HG02943 (cell line): ENCODE measurements at regions not wholly inside any gene's neighbourhood (a gene's known extent, or its start where the extent isn't known, plus 50 kb on each side); places are given as distances from the start of the nearest gene placed in this dataset.
"Not testable (repeated sequence)": the region's sequence is repeated elsewhere in the genome, so short reads cannot be mapped to it uniquely, and the experiment has no call there.

Experiments used
- ATAC-seq: cut with Tn5 transposase; IDR thresholded peaks from one replicate; pipeline ENCODE4 v1.9.1; 2021; ENCODE audit warnings: mild to moderate bottlenecking, low read depth, moderate library complexity; ENCODE audit not compliant: unreplicated experiment

DNA sequence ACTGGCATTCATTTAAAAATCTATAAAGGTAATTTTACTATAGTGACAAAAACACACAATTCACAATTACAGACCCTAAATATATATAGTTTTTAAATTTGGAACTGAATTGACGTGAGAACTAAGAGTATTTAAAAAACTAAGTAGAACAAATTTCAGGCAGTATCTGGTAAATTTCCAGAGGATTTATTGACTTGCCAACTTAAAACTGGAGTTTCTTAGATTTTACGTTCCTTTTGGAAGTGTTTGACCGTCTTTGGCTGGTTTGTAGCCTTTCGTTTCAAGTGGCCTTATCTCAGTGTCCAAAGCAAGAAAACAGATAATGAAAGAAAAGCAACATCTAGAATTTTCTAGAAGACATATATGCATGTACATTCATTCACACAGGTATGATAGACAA is 234.4 kb upstream of the VLDLR start:
- no peak for ATAC-seq

DNA sequence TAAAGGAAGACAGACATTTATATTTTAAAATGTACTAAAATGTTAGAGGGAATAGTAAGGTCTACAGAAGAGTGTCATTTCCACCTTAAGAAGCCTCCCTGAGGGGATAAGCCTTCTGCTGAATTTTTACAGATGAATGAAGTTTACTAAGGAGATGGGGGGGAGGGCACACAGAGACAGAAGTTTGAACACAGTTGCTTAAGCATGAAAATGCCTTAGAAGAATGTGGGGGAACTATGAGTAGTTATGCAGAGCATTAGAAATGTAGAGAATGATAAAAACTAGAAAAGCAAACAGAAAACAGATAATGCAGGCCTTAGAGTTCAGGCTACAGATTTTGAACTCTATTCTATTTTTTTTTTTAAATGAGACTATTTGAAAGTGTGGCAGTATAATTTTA is 232.2 kb upstream of the VLDLR start:
- ATAC-seq, result no peak

DNA sequence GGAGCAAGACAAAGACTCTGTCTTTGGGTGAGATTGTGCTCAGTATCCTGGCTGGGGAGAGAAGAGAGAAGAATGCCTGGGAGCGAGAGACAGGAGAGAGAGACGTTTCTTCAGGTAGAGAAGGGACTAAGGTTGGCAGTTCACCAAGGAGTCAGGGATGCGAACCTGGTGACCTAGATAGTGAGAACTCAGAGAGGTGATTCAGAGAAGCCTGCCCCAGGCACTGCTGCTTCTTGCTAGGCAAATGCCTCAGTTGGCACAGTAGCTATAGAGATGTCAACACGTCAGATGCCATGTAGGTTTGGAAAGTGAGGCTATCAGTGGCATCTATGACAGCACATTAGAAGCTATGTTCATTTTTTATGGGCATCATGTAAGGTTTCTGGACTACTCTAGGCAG is 231.6 kb upstream of the VLDLR start:
- no peak for ATAC-seq

DNA sequence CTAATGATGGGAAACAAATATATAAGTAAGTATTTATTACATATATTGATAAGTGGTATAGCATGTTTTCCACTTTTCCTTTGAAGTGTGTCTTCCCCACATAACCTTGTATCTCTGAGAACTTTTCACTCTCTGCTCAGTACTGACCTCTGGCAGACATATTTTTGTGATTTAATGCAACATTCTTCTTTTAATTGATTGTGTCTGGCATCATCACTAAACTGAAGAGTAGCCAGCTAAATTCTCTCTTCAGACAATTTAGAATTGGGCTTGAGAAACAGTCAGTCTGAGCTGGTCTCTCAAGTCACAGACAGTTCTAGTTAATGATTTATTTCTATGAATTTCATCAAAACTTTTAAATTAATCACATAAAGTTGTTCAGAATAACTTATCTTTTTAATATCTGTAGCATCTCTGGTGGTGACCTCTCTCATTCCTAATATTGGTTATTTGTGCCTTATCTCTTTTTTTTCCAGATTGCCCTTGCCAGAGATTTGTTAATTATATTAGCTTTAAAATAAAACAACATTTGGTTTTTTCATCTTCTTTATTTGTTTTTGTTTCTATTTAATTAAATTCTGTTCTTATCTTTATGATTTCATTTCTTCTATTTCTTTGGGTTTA is 230.0 kb upstream of the VLDLR start:
- ATAC-seq, result not testable (repeated sequence)

DNA sequence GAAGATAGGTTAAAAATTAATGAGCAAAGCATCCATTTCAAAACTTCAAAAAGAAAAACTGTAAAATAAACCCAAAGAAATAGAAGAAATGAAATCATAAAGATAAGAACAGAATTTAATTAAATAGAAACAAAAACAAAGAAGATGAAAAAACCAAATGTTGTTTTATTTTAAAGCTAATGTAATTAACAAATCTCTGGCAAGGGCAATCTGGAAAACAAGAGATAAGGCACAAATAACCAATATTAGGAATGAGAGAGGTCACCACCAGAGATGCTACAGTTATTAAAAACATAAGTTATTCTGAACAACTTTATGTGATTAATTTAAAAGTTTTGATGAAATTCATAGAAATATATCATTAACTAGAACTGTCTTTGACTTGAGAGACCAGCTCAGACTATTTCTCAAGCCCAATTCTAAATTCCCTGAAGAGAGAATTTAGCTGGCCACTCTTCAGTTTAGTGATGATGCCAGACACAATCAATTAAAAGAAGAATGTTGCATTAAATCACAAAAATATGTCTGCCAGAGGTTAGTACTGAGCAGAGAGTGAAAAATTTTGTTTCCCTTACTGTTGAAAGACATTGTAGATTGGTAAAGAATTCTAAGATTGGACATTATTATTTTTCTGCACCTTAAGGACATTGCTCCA is 227.4 kb upstream of the VLDLR start:
- ATAC-seq, result not testable (repeated sequence)

DNA sequence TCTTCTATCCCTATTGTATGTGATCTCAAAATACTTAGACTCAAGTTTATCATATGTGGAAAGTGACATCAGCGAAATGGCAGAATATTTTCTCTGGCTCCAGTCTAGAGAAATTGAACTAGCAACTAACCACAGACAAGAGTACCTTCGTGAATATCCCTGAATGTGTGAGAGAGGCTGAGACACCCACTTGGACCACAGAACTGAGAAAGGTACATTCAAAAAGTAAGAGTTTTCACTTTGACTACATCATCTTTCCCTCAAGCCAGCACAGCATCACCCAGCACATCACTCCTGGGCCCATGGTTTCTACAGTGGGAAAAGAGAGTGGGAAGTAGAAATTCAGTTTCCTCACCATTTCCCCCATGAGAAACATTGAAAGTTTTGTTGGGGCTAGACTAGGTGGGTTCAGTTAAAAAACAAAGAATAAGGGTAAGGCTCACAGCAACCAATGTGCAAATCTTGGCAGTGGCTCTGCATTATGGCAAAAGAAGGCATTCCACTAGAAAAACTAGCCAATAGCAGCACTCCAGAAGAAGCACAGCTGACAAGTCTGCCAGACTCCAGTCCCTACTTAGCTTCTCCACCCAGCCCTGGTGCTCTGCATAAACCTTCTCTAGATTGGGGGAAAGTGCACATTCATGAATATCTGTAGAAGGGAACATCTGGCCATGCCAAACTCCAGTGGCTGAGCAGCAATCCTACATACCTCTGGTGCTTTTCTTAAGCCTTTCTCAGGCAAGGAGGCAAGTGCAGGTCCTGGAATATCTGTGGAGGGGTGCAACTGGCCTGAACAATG is 225.6 kb upstream of the VLDLR start:
- ATAC-seq, result no peak

DNA sequence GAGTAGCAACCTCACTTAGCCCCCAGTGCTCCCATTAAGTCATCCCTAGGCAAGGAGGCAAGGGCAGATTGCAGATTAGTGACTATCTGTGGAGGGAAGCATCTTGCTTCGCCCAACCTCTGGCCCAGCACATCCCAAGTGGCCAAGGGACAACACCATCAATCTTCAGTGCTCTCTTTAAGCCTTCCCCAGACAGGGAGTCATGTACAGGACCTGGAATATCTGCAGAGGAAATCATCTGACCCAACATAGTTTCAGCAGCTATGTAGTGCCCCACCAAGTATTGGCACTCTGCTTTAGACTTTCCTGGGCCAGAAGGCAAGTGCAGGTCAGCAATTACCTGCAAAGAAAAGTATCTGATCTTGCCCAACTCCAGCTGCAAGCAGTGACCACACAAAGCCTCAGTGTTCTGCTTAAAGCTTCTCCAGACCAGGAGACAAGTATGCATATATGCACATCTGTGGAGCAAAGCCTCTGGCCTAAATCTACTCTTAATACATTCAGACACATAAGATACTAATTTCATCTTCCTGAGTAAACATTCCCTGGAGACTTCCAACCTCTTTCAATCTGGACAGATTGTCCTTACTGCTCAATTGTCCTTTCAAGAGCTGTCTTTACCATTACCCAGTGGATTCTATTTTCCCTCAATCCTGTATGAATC is 224.8 kb upstream of the VLDLR start:
- ATAC-seq, result no peak

DNA sequence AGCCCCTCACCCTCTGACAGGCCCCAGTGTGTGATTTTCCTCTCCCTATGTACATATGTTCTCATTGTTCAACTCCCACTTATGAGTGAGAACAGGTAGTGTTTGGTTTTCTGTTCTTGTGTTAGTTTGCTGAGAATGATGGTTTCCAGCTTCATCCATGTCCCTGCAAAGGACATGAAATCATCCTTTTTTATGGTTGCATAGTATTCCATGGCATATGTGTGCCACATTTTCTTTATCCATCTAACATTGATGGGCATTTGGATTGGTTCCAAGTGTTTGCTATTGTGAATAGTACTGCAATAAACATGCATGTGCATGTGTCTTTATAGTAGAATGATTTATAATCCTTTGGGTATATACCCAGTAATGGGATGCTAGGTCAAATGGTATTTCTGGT is 223.7 kb upstream of the VLDLR start:
- not testable (repeated sequence) for ATAC-seq

DNA sequence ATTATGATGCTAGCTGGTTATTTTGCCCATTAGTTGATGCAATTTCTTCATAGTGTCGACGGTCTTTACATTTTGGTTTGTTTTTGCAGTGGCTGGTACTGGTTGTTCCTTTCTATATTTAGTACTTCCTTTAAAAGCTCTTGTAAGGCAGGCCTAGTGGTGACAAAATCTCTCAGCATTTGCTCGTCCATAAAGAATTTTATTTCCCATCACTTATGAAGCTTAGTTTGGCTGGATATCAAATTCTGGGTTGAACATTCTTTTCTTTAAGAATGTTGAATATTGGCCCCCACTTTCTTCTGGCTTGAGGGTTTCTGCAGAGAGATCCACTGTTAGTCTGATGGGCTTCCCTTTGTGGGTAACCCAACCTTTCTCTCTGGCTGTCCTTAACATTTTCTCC is 219.8 kb upstream of the VLDLR start:
- ATAC-seq, result not testable (repeated sequence)

DNA sequence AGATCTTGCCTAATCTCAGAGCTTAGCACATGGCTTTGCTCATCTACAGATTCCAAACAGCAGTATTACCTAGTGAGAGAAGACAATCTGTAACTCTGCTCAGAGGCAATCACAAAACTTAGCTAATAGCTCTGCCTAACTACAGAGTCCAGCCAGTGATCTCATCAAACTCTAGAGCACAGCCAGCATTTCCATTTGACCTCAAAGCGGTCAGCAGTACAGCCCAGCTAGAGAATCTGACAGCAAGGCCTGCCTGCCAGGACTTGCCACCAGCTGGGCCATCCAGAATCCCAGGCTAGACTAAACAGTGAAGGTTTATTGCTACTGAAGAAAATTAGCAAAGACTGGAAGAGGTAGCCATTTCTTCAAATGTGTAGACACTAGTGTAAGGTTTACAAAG is 217.9 kb upstream of the VLDLR start:
- ATAC-seq, result no peak

DNA sequence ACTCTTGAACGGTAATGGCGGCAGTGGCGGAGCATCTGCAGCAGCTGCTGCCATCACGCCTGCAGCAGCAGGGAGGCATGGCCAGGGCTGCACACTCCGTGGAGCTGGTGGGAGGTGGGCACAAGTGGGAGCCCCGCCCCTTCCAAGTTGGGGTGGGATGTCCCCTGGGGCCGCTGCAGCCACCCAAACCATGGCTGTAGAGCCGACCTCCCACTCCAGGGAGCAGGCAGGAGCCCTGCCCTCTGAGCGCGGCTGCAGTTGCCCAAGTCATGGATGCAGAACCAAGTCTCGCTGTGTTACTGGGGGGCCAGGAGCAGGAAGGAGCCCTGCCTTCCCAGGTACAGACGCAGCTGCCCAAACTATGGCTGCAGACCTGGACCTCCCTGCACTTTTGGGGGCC is 215.3 kb upstream of the VLDLR start:
- ATAC-seq, result no peak

DNA sequence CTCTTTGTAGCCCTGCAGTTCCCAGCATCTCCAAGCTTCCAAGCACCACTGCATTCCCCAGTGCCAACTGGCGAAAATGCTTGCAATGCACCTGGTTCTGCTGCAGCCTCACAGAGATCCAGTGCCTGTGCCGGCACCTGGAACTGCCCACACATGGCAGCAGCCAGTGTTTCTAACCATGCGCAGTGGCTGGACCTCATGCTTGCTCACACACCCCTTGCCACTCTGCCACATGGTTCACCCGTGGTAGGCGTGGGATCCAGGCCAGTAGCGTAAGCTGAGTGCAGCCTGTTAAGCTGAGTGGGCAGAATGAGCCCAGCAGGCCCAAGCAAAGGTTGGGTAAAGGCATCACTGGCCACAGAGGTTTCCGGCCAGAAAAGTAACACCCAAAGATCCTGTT is 214.1 kb upstream of the VLDLR start:
- no peak for ATAC-seq

DNA sequence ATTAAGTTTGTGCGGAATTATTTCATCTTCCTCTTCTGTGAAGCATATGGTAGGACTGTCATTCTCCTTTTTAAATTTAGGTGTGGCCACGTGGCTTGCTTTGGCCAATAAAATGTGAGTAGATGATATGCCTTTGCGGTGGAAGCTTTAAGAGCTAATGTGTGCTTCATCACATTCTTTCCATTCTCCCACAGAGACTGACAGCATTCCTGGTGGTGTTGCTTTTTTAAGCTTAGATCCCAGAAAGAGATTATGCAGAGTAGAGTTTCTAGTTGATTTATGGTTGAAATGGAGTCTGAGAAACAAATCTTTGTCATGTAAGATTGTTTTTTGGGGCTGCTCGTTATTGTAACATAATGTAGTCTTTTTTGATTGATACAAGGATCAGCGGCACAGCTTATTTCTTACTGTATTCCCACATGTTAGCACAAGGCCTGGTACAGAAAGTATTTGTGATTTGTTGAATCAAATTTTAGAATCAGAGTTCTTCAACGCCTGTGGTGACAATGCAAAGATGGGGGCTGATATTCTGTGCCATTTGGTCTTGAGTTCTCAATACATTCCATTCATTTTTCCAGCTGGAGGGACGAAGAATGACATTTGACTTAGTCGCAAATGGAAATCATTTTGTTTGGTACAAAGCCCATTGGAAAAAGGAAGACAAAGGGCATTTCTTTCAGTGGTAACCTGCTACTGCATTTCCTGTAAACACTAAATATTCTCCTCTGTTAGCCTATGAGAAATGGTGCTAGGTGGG is 209.9 kb upstream of the VLDLR start:
- ATAC-seq, result no peak

DNA sequence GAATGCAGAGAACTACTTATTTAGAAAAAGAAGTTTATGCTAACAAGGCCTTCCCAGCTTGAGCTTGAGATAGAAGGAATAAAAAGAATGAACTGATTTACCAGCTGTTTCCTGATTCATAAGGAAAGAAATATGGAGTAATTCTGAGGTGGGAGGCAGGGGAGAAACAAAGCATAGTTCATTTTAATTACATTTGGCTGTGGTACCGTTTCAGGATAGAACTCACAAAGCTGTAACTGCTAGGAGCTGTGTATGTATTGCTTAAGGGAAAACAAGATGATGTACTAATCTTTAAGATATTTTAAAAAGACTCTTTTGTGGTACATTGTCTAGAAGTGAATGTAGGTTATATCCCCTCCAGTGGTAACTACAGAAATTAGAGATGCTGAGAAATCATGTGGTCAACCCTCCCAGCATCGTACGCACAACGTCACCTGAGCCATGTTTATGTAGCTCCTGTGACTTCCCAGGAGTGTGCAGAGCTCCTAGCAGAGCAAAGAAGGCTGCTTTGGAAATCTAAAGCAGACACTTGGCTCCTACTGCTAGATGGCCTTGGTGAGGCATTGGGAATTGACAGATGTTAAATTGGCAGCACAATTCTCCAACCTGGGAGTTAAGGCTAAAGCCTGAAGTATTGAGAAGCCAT is 208.3 kb upstream of the VLDLR start:
- ATAC-seq, result no peak

DNA sequence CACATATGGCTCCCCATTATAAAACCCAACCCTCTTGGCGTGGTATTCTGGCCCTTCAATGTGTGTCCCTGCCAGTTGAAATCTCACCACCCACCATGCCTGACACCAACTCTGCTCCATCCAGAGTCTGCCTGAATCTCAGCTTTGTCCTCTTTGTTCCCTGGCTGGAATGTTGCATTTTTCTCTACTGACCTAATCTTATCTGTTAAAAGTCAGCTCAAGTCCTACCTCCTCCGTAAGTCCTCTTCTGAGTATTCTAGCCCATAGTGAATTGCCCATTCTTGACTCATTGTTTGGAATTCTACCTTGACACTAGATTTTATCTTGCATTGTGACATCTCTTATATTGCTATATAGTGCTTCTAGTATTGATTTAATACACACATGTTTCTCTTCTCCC is 207.1 kb upstream of the VLDLR start:
- ATAC-seq, result no peak

DNA sequence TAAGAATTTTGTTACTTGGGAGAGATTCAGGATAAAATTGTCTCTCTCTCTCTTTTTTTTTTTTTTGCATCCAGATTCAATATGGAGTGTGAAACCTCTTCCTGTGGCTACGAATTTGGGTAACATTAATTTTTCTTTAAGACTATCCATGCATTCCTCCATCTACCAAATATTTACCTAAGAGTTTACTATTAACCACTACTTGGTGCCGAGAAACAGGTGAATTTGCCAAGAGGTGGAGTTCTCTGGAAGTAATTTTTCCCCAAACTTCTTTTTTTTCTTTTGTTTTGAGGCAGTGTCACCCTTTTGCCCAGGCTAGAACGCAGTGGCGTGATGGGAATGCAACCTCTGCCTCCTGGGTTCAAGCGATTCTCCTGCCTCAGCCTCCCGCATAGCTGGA is 206.3 kb upstream of the VLDLR start:
- ATAC-seq, result no peak

DNA sequence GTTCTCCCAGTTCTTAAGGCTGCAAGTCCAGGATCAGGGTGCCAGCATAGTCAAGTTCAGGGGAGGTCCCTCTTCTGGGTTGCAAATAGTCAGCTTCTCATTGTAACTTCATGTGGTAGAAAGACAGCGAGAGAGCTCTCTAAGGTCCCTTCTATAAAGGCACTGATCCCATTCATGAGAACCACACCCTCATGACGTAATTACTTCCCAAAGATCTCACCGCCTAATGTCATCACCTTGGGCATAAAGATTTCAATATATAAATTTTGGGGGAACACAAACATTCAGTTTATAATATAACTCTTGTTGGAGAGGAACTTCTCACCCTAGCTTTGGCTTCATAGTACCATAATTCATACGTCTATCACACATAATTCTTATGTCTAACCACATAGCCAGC is 203.9 kb upstream of the VLDLR start:
- no peak for ATAC-seq

DNA sequence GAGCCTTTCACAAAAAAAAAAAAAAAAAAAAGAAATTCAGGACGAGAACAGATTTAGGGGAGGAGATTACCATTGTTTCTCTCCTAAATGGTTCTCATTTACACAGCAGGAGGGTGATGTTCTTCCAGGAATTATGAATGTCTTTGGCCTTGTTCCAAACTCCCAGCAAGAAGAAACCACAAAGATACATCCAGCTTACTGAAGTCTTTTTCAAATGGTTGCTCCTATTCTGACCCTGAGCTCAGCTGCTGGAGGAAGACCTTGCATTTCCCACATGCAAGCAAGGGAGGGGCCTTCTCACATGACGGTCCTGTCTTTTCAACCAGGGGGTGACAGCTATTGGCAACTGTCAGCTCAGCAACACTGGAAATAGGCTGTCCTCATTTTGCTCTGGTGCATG is 203.0 kb upstream of the VLDLR start:
- ATAC-seq, result no peak

DNA sequence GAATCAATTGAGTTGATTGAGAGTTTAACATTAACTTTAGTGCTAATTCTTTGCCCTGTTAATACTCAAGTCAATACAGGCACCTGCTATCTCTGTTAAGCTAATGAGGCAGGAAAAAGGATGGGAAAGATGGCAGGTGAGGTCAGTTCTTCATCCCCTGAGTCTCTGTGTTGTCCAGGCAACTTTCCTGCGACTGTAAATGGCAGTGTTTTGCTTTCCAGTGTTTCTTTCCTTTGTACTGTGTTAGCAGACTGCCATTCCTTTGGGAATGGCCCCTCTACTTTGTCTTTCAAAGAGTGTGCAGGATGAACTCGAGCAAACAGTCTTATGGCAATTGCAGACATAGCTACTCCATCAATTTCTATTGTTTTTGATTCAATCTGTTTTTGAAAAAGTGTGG is 202.2 kb upstream of the VLDLR start:
- ATAC-seq, result no peak

DNA sequence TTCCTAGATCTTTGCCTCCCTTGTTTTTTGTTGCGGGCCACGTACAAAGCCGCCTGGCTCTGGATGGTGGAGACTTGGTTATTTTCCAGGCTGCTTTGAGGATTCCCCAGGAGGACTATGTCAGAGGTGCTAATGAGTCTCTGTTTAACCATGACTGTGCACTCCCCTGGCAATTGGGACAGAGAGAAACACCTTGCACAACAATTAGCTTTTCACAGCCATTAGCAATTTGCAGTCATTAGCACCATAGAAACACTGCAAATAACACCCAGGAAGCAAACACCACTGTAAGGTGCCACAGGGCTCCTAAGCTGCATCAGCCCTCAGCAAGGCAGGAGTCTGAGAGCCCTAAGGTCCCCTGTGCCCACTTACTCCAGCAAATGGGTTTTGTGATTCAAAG is 201.0 kb upstream of the VLDLR start:
- ATAC-seq, result no peak
